Fibroblast of pulmonary artery (primary cell): ENCODE measurements at regions not wholly inside any gene's neighbourhood (a gene's known extent, or its start where the extent isn't known, plus 50 kb on each side); places are given as distances from the start of the nearest gene placed in this dataset.

Experiments used
- DNase-seq: peaks from one replicate; pipeline ENCODE4 v3.0.0-alpha.2; 2010; ENCODE audit warnings: low read depth
- H3K4me3 ChIP-seq: replicated peaks from 2 replicates; pipeline ENCODE4 v1.5.1; 2011; ENCODE audit warnings: low read depth, mild to moderate bottlenecking, control low read depth, low read length, moderate library complexity
- TF ChIP-seq, protein P1 (sequence below): IDR thresholded peaks from 2 replicates; pipeline ENCODE4 v1.5.1; 2011; ENCODE audit warnings: mild to moderate bottlenecking, control low read depth, low read length, inconsistent platforms; ENCODE audit errors: missing control alignments

DNA sequence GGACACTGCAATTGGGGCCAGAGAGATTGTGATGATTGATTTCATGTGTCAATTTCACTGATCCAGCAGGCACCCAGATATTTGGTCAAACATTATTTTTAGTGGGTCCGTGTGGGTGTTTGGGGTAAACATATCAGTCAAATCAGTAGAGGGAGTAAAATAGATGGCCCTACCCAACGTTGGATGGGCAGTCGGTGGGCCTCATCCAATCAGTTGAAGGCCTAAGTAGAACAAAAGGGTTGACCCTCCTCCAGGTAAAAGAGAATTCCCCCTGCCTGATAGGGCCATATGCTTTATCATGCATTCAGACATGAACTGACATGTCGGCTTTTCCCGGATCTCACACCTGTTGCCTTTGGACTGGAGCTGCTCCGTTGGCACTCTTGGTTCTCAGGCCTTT is 195.1 kb upstream of the CAND1 start:
- DNase-seq = no peak
- TF ChIP-seq, protein P1, sequence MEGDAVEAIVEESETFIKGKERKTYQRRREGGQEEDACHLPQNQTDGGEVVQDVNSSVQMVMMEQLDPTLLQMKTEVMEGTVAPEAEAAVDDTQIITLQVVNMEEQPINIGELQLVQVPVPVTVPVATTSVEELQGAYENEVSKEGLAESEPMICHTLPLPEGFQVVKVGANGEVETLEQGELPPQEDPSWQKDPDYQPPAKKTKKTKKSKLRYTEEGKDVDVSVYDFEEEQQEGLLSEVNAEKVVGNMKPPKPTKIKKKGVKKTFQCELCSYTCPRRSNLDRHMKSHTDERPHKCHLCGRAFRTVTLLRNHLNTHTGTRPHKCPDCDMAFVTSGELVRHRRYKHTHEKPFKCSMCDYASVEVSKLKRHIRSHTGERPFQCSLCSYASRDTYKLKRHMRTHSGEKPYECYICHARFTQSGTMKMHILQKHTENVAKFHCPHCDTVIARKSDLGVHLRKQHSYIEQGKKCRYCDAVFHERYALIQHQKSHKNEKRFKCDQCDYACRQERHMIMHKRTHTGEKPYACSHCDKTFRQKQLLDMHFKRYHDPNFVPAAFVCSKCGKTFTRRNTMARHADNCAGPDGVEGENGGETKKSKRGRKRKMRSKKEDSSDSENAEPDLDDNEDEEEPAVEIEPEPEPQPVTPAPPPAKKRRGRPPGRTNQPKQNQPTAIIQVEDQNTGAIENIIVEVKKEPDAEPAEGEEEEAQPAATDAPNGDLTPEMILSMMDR = no peak
- no peak overlapping the region for H3K4me3 ChIP-seq

DNA sequence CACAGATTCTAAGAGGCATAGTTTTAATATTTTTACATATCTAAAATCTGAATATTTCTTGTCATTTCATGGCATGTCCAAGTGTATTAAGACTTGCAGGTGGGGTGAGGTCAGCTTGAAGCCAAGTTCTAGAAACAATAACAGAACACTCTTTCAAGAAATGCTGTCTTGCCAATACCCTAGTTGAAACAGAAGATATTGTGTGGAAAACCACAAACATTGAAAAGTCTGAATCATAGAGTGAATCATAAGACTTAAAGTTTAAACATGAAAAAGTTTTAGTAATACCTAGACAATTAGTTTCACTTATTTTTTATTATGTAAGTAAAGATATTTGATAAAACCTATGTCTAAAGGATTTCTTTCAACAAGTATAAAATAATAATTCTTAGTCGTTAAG is 191.5 kb upstream of the CAND1 start:
- DNase-seq = peak; percentile 8
- TF ChIP-seq, protein P1 = no peak
- H3K4me3 ChIP-seq = no peak overlapping the region

DNA sequence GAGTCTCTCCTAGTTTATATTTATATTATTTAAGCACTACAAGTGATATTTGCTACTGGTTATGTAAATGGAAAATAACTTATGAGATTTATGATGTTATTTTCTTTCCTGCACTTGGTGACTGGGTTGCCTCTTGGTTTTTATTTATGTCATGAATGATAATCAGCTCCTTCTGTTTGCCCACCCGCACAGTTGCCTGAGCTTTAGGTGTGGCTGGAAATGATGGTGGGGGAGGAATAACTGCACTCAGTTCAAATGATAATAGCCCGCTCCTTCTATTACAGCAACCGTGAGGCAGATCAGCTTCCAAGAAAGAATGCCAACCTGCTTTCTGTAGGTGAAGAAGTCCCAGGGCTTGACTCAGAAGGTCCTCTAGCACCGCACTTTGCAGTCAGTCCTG is 190.2 kb upstream of the CAND1 start:
- TF ChIP-seq, protein P1 = no peak
- DNase-seq = no peak
- no peak overlapping the region for H3K4me3 ChIP-seq

DNA sequence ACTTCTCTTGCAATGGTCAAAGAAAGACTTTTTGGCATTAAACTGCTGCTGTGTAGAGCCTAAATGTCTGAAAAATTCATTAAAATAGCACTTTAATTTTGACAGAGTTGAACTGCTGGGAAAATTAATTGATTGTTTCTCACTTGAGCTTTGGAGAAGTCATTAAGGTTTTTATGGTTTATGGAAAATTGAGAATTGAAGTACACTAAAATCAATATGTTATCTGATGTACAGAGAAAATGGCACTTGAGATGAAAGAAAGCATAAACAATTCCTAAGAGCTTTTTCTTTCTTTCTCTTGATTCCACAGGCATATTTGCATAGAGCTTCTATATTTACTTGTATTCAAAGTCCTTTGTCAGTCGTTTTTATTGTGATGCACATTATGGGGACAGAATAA is 188.5 kb upstream of the CAND1 start:
- TF ChIP-seq, protein P1 = no peak
- H3K4me3 ChIP-seq = no peak overlapping the region
- DNase-seq = no peak

DNA sequence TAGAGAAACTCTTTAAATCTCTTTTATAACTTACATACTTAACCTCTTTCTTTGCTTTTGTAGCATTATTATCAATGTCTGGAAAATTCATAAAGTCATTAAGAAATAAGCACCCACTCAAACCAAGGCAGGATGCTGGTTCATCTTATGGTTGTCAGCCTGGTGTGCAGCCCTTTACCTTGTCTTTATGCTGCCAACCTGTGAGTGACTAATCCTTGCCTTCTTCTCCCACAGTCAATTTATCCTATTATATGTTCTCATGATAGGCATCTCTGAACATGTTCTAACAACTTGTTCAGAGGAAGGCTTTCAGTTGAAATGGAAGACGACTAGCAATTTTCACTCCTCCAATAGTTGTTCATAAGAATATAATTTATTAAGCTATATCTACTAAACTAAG is 186.9 kb upstream of the CAND1 start:
- TF ChIP-seq, protein P1 = no peak

DNA sequence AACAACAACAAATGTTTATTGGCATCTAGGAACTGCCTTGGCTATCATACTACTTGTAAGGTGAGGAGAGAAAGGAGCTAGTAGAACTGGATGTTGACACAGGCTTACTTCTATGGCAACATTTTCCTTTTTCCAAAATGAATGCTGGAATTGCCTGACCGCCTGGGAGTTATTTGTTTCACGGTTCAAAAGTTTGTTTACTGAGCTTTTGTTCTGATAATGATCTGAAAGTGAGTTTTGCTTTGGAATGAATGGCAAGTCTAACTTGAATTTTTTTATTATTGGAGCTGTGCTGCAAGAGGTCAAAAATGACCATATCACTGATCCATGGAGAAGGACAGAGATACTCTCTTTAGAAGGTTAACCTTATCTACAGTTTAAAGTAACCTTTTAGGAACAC is 183.5 kb upstream of the CAND1 start:
- TF ChIP-seq, protein P1 = no peak
- DNase-seq = no peak
- no peak overlapping the region for H3K4me3 ChIP-seq

More for the DNA sequence above, 186.9 kb upstream of the CAND1 start:
- no peak overlapping the region for H3K4me3 ChIP-seq
- no peak for DNase-seq

DNA sequence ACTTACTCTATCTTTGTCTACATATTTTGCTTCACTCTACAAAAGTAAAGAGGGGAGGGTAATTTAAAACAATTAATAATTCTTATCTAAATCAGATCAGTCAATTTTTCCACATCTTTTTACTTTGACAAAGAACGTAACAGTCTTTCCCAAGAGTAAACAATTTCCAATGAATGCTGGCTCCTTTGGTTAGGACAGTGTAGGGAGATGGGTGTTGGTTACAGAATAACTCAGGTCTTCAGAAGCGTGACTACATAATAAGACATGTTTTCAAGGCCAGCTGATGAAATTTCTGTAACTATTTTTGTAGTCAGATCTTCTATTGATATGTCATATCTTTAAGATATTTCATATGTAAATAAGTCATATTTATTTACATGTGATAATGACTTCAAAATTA is 183.0 kb upstream of the CAND1 start:
- H3K4me3 ChIP-seq = no peak overlapping the region
- TF ChIP-seq, protein P1 = no peak
- no peak for DNase-seq
